ENCODE measurements at regions not wholly inside any gene's neighbourhood (a gene's known extent, or its start where the extent isn't known, plus 50 kb on each side); places are given as distances from the start of the nearest gene placed in this dataset.

GRCh38 chr18:78169174-78169864 is 810.3 kb upstream of the SALL3 start:
- DNase-seq, result no peak

DNA sequence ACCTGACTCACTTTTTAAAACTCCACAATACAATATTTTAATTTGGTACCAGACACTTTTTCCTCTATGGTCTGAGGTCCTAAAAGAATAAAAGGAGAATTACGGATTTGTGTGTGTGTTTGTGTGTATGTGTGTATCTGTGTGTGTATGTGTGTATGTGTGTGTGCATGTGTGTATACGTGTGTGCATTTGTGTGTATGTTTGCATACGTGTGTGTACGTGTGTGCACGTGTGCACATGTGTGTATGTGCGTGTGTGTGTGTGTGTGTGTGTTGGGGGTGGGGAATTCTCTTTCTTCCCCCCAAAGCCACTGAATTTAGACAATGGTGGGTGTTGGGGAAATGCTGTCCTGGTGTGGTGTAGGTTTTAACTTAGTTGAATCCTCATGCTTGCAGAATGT is 807.7 kb upstream of the SALL3 start:
- no peak for DNase-seq

GRCh38 chr18:78174737-78175136 is 804.9 kb upstream of the SALL3 start:
- no peak for DNase-seq

DNA sequence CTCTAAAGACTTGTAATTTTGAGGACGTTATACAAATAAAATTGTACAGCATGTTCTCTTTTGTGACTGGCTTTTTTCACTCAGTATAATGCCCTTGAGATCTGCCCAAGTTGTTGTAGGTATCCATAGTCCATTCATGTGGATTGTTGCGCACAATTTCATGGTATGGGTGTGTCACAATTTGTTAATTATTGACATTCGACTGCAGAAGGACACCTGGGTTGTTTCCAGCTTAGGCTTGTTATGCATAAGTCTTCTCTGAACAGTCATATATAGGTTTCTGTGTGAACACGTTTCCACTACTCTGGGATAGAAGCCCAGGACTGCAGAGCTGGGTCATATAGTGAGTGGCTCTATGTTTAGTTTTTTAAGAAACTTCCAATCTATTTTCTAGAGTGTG is 800.8 kb upstream of the SALL3 start:
- no peak for DNase-seq

GRCh38 chr18:78180741-78181140 is 798.9 kb upstream of the SALL3 start:
- DNase-seq, result no peak

- no peak for DNase-seq
These were observed 795.8 kb upstream of the SALL3 start for GRCh38 chr18:78183815-78184214.

DNA sequence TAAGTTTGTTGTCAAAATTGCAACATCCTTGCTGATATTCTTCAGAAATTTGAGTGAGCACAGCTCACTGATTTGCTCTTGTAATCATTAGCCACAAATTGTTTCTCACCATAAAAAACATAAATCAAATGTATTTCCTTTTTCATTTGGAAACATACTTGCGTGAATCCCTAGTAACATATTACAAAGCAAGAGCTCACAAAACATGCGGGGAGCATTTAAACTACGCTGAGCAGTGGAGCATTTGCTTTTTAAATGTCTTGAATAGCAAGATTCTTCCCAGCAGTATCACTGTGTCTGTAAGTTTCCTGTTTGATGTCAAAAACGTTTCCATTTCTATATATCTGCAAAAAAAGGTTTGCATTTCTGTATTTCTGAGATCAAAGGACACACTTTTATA is 788.3 kb upstream of the SALL3 start:
- no peak for DNase-seq

GRCh38 chr18:78192054-78192453 is 787.6 kb upstream of the SALL3 start:
- DNase-seq, result no peak

- no peak for DNase-seq
These were observed 783.3 kb upstream of the SALL3 start for GRCh38 chr18:78196280-78196679.

DNA sequence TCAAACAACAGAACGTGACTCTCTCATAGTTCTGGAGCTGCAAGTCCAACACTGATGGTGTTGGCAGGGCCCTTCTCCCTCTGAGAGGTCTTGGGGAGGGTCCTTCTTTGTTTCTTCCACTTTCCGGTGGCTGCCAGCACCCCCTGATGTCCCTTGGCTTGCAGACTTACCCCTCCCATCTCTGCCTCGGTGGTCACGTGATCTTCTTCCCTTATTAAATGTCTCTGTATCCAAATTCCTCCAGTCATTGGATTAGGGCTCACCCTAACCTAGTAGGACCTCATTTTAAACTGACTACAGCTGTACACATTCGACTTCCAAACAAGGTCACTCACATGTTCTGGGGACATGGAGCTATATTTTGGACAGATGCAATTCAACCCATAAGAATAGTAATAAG is 780.6 kb upstream of the SALL3 start:
- DNase-seq, result no peak

DNA sequence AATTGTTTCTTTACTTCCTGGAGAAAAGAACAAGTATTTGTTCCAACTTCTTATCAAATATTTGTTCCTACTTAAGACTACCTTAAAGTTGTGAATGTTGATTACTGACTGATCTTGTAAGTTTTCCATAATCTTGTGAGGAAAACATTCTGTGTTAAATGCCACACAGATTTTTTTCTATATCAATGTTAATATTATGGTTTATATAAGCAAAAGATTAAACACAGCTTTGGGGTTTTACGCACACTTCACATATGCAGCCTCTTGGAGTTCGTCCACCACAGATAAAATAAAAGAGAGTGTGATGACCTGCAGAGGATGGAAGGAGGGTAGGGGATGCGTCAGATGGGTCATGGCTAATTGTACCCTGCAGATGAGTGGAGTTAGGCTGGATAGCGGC is 780.0 kb upstream of the SALL3 start:
- no peak for DNase-seq

- DNase-seq, result no peak
These were observed 771.7 kb upstream of the SALL3 start for GRCh38 chr18:78207942-78208341.

- no peak for DNase-seq
These were observed 771.2 kb upstream of the SALL3 start for GRCh38 chr18:78208461-78208860.

GRCh38 chr18:78213361-78213994 is 766.1 kb upstream of the SALL3 start:
- no peak for DNase-seq

GRCh38 chr18:78221496-78221895 is 758.1 kb upstream of the SALL3 start:
- no peak for DNase-seq

DNA sequence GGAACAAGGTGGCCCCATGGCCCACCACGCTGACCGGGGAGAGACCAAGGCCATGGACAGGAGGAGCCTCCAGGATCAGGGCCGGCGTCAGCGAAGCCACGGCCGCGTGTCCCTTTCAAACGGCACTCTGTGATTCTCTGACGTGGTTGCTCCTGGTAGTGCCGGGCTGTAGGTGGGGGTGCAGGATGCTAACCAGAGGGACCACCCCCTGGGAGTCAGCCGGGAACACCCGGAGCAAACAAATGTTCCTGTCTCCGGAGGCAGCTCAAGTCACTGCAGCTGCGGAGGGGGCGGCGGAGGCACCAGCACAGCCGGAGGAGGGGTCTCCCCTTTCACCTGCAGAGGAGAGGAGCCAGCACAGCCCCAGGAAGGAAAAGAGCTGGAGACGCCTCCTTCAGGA is 750.6 kb upstream of the SALL3 start:
- no peak for DNase-seq

- DNase-seq, result no peak
These were observed 748.7 kb upstream of the SALL3 start for GRCh38 chr18:78230911-78231310.

DNA sequence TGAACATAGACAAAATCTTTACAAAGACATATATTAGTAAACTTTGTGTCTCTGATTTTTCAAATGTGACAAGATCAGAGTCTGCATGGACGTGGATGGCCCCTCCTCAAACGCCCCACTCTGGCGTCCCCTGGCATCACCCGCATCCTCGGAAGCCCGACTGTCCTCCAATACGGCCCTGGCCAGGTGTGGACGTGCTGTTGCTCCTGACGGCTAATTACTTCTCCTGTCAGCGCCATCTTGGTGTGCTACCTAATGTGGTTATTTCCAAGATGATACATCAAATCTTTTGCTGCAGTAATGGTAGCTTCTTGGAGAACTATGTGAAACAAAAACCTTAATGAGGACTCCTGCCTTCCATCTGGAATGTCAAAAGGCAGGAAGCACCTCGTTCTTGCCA is 747.4 kb upstream of the SALL3 start:
- no peak for DNase-seq

DNA sequence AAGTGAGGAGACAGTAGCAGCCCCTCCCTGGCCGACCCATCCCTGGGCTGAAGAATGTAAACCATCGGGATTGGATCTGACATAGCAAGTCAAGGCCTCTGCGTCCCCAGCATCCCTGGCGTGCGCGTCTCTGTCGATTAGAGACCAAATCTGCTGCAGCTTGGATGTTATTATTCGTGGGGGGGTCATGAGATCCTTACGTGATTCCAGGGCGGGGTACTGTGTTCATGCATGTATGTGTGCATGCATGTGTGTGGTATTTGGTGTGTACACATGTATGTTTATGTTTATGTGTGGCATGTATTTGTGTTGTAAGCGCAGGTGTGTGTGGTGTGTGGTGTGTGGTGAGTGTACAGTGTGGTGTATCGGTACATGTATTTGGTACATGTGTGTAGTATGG is 741.8 kb upstream of the SALL3 start:
- DNase-seq, result no peak

DNA sequence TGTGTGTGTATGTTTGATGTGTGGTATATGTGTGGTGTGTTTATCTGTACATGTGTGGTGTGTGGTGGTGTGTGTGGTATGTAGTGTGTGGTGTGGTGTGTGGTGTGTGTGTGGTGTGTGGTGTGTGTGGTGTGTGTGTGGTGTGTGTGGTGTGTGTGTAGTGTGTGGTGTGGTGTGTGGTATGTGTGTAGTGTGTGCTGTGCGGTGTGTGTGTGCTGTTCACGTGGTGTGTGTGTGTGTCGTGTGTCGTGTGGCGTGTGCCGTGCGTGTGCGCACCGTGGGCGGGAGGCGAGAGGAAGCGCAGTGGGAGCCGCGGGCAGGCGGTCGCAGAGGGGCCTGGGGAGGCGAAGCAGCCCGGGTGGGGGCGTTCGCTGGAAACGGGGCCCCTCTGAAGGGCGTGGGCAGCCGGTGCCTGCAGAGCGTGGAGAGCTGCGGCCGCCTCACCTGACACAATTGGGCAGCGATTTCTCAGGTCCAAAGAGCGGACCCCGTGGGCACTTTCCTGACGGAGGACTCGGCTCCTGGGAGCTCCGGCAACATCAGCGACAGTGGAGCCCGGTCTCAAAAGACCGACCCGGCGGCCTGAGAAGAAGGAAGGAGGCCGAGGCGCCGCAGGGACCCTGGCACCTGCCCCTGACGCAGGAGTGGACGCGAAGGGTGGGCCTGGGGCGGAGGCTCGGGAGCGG is 741.1 kb upstream of the SALL3 start:
- peak in 1 of 2 experiments; percentile 18 for DNase-seq

GRCh38 chr18:78239090-78239457 is 740.5 kb upstream of the SALL3 start:
- DNase-seq, result no peak

GRCh38 chr18:78240101-78240500 is 739.5 kb upstream of the SALL3 start:
- DNase-seq, result no peak

DNA sequence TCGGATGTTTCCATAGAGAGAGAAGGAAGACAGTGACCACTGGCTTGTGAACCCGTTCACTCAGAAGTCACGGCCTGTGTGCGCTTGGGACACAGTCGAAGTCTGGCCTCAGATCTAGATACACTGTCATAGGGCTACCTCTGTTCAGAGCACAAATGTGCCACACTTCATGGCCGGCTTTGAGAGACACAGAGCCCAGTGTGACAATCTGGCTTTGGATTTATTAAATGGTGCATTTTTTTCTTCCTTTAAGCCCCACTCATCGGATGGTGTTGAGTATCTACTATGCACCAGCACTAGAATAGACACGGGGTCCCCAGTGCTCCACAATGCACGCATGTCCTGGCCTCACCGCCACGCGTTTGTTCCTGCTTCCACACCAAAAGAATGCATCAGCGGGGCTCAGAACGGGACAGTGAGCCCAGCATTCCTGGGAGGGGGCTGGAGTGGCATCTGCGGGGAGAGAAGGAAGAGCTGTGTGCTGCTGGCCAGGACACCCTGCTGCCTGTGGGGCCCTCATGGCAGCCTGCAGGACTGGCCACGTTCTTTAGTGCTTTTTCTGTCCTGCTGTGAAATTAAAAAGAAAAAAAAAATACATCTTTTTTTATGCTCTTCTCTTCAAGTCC is 738.9 kb upstream of the SALL3 start:
- peak in 1 of 2 experiments; percentile 22 for DNase-seq
